ENCODE measurements at regions not wholly inside any gene's neighbourhood (a gene's known extent, or its start where the extent isn't known, plus 50 kb on each side); places are given as distances from the start of the nearest gene placed in this dataset.
A peak's percentile ranks its signal among the peaks of the same experiment; 100 is the strongest.
"Not testable (repeated sequence)": the region's sequence is repeated elsewhere in the genome, so short reads cannot be mapped to it uniquely, and the experiment has no call there.

DNA sequence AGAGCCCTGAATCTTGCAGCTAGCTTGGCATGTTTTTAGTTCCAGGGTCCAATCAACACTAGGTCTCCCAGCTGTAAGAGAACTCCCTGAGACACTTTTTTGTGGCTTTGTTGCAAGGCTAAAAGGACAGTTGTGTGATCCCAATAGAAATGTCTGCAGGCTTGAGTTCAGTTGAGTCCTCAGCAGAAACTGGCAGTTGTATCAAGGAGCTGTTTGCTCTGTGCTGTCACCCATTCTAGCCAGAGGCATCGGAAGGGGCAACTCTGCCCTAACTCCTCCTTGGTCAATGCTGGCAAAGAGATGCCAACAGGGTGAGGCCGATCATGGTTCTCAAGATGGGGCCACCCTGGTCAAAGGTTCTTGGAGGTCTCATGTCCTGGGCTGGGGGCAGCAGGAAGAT is 224.1 kb downstream of the BUB3 start:
- DNase-seq (ENCODE audit: low spot score): no peak

DNA sequence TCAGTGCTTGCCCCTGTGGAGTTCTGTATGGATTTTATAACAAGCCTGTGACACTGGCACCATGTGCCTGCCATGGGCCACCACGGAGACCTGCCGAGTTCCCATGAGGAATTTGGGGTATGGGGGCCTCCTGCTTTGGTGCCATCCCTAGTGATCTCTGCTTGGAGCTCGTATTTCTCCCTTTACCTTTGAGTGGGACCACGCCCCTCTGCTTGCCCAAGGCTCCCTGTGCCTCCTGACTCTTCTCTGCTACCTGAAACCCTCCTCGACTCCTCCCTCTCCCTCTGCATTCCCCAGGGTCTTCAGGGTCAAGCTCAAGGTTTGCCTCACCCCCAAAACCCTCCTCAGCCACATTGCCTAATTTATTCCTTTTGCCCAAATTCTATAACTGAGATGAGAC is 225.0 kb downstream of the BUB3 start:
- no peak for DNase-seq (ENCODE audit: low spot score)

- peak; percentile 30 for DNase-seq (ENCODE audit: low spot score)
Measured at GRCh38 chr10:123380491-123381085, 226.4 kb downstream of the BUB3 start.

DNA sequence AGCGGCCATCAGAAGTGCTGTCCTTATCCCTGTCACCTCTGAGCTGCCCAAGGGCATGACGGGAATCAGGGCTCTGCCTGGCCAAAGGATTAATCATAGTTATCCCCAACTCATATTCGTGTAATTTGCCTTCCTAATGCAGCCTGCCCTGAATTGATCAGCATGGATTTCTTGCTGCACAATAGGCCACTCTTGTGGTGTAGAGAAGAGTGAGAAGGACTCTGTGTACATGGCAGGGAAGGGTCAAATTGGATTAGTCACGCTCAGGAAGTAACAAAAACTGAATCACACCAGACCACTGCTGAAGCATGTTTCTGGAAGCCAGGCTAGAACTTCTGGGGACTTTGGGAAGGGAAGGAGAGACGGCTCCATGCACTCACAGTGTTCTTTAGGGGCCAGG is 227.0 kb downstream of the BUB3 start:
- DNase-seq (ENCODE audit: low spot score): peak; percentile 11

DNA sequence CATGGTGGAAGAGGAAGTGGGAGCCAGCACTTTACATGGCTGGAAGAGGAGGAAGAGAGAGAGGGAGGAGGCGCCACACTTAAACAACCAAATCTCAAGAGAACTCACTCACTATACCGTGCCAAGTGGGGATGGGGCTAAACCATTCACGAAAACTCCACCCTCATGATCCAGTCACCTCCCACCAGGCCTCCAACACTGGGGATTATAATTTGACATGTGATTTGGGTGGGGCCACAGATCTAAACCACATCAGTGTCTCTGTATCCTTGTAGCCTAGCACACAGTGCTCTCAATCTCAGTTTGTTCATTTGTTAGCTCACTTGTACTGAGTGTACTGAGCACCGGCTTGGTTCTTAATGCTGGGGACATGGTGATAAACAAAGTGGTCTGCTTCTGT is 228.3 kb downstream of the BUB3 start:
- DNase-seq (ENCODE audit: low spot score): no peak

GRCh38 chr10:123385508-123386080 is 231.4 kb downstream of the BUB3 start:
- DNase-seq (ENCODE audit: low spot score): no peak

DNA sequence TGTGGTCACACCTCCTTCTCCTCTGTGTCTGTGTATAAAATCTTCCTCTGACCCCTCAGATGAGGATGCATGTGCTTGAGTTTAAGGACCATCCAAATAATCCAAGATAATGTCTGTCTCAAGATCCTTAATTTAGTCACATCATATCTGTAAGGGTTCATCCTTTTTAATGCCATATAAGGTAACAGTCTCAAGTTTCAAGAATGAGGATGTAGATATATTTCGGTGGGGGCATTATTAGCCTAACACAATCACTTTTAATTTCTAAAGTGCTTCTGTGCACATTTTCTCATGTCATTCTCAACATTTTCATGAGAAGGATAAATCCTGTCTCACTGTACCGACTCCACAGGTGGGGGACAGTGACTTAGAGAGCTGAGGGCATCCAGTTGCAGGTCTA is 235.3 kb downstream of the BUB3 start:
- no peak for DNase-seq (ENCODE audit: low spot score)

GRCh38 chr10:123390332-123390731 is 236.1 kb downstream of the BUB3 start:
- no peak for DNase-seq (ENCODE audit: low spot score)

- DNase-seq (ENCODE audit: low spot score): no peak
Measured at GRCh38 chr10:123390874-123391273, 236.7 kb downstream of the BUB3 start.

DNA sequence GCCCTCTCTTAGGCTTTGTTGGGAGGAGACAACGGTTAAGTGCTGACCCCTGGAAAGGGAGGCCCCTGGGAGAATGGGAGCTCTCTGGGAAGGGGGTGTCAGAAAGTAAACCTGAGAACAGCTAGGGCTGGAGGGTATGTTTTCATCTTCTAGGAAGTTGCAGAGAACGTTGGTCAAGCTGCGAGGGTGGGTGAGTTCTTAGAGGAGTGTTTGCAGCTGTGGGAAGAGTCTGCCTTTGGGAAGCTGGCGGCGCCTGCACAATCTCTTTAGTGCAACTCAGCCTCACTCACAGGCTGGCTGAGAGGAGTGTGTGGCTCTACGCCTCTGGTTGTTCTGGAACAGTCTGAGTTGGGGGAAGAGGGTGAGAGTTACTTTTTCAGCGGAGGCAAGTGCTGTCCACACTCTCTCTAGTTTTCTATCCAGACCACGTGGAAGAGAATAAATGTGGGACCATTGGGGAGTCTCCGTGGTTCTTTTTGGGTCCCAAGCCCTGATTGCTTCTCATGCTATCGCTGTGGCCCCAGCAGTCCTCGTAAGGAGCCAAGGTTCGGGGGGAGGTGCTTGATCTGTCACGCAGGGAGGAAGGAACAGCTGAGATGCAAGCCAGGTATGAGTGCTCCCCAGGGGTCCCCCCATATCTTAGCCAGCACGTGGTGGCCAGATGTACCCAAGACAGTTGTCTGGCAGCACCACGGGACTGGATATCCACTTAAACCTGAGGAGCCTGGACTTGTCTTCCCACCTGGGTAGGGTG is 237.2 kb downstream of the BUB3 start:
- no peak for DNase-seq (ENCODE audit: low spot score)

DNA sequence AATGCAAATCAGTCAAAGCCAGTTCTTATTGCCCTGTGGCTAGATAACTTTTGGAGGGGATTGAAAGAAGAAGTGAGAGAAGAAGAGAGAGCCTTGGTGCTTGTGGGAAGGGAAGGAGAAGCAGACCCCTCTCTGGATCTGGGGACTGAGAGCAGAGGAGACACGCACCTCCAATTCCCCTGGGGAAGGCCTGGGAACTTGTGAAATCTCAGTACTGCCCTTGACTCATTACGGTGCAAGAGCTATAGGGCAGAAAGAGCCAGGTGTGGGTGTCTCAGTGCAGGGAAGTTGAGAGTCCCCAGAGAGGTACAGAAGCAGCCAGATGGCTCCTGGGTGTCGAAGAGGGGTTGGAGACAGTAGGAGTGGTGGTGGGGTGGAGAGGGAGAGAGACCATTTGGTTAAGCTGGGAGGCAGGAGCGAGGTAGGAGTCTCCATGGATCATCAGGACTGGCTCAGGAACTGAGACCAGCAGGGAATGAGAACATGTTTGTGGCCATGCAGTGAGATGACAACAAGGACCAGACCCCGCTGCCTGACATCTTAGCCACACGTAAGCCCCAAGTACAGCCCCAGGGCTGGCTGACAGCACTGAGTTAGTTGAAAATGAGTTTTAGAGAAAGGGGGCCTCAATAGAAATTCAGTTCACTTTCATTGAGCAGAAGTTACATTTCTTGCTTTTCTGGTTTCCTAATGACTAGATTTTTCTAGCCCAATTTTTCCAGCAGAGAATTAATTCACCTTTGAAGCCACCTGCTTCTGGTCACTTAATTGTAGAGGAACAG is 238.2 kb downstream of the BUB3 start:
- DNase-seq (ENCODE audit: low spot score): no peak

DNA sequence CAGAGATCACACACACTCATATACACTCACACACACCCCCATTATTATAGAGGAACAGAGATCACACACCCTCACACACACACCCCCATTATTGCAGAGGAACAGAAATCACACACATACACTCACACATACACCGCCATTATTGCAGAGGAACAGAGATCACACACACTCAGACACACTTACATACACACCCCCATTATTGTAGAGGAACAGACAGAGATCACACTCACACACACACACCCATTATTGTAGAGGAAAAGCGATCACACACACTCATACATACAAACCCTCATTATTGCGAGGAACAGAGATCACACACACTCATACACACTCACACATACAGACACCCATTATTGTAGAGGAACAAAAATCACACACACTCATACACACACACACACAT is 239.0 kb downstream of the BUB3 start:
- DNase-seq (ENCODE audit: low spot score): no peak

- DNase-seq (ENCODE audit: low spot score): no peak
Measured at GRCh38 chr10:123394382-123394781, 240.2 kb downstream of the BUB3 start.

DNA sequence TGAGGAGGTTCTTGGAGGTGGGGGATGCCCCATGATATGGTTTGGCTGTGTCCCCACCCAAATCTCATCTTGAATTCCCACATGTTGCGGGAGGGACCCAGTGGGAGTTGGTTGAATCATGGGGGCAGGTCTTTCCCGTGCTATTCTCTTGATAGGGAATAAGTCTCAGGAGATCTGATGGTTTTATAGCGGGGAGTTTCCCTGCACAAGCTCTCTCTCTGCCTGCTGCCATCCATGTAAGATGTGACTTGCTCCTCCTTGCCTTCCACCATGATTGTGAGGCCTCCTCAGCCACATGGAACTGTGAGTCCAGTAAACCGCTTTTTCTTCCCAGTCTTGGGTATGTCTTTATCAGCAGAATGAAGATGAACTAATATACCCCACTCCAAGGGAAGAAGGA is 241.0 kb downstream of the BUB3 start:
- not testable (repeated sequence) for DNase-seq (ENCODE audit: low spot score)

- no peak for DNase-seq (ENCODE audit: low spot score)
Measured at GRCh38 chr10:123395906-123396305, 241.7 kb downstream of the BUB3 start.

DNA sequence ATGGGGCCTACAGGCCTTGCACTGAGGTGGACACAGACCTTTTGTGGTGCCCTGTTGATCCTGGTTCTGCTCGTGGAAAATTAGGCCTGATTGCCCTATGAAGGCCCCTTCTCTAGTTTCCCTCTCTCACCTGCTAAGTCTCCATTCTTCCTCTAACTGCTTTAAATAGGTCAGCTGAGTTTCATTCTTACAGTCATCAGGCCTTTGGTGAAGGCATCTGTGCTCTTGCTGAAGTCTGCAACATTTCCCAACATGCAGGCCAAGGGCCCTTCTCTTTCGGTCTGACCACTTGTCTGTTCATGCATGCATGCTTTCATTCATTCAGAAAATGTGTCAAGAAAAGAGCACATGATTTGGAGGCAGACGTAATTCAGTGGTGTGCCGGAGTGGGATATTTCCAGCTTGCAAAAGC is 244.0 kb downstream of the BUB3 start:
- no peak for DNase-seq (ENCODE audit: low spot score)

DNA sequence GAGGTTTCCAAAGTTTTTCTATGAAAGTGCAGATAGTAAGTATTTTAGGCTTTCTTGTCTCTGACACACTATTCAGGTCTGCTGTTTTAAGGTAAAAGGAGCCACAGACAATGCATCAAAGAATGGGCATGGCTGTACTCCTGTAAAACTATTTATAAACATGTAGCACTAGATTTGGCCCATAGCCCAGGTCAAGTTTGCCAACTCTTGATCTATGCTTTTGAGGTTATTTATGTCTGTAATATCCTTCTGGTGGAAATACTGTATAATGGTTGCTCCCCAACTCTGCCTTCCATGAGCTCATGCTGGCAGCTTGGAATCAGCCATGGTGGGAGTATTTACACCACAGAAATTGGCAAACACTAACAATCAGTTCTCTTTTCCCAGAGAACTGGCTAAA is 244.6 kb downstream of the BUB3 start:
- no peak for DNase-seq (ENCODE audit: low spot score)

GRCh38 chr10:123399276-123399839 is 245.2 kb downstream of the BUB3 start:
- DNase-seq (ENCODE audit: low spot score): no peak

GRCh38 chr10:123402021-123402420 is 247.8 kb downstream of the BUB3 start:
- no peak for DNase-seq (ENCODE audit: low spot score)

DNA sequence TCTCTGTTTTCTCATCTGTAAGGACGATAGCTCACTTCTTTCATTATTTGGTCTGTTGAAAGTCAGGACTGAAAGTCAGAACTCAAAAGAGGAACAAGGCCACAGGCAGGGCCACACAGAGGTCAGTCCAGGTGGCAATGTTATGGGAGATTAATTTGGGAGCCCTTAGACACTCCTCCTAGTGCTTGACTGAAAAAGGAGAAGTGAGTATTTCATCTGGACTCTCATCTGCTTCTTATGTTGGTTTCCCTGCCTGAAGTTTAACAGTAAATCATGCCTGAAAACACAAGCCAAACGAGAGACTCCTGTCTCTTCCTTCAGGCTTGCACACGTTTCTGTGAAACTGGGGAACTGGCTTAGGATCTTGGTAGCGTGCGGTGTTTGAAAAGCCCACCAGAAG is 248.5 kb downstream of the BUB3 start:
- no peak for DNase-seq (ENCODE audit: low spot score)

- no peak for DNase-seq (ENCODE audit: low spot score)
Measured at GRCh38 chr10:123404357-123404756, 250.2 kb downstream of the BUB3 start.

DNA sequence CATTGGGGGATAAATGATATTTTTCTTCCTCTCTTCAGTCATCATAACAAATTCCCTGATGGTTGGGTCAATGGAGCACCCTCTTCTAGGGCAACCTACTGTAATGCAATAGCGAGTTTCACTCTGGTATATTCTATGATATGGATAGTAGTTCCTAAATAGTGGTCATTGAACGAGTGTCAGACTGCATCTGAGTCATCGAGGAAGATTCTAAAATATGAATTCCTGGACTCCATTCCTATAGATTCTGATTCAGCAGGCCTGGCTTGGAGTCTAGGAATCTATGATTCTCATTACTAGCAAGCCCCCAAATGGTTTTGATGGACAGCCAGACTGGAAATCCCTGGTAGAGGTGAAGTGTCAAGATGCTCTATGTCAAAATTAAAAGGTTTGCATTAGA is 254.5 kb downstream of the BUB3 start:
- no peak for DNase-seq (ENCODE audit: low spot score)

GRCh38 chr10:123409426-123409825 is 255.2 kb downstream of the BUB3 start:
- DNase-seq (ENCODE audit: low spot score): no peak
